GM12874 (cell line): ENCODE measurements at regions not wholly inside any gene's neighbourhood (a gene's known extent, or its start where the extent isn't known, plus 50 kb on each side); places are given as distances from the start of the nearest gene placed in this dataset.
A peak's percentile ranks its signal among the peaks of the same experiment; 100 is the strongest.

Source experiments
- CTCF ChIP-seq: IDR thresholded peaks from 2 replicates; pipeline ENCODE4 v1.5.1; 2011; ENCODE audit warnings: low read depth, mild to moderate bottlenecking, control low read depth, low read length, moderate library complexity; ENCODE audit not compliant: insufficient read depth

- no peak for TF ChIP-seq CTCF
Measured at GRCh38 chr5:77144837-77145139, 57.7 kb upstream of the ZBED3 start.

GRCh38 chr5:77143998-77144836 is 57.1 kb upstream of the ZBED3 start:
- peak; percentile 75 for TF ChIP-seq CTCF

- no peak for TF ChIP-seq CTCF
Measured at GRCh38 chr5:77140350-77140749, 53.3 kb upstream of the ZBED3 start.

- TF ChIP-seq CTCF = no peak
Measured at GRCh38 chr5:77139001-77139400, 51.9 kb upstream of the ZBED3 start.
